HCT116 (cell line): ENCODE measurements at regions not wholly inside any gene's neighbourhood (a gene's known extent, or its start where the extent isn't known, plus 50 kb on each side); places are given as distances from the start of the nearest gene placed in this dataset.

Experiments
- ATAC-seq: fragments of 200-7000 bp; cut with Tn5 transposase; 2 replicates; pipeline ENCODE4 v1.9.1; 2020; ENCODE audit warnings: mild to moderate bottlenecking, moderate library complexity
- BruUV-seq: library from RNA; stranded (reverse); fragments of 400-500 nt; replicated peaks from 2 replicates; lab custom pipeline; 2021; lab: Mats Ljungman, UMichigan
- CTCF ChIA-PET: fragments of 300-600 bp; sonication (Branson Sonifier 250); formaldehyde crosslinking; loops from one replicate; lab custom pipeline; 2021; ENCODE audit warnings: antibody characterized with exemption; lab: Charles Lee
- POLR2A ChIA-PET: fragments of 300-600, 350-600 bp; sonication (Branson Sonifier 250); formaldehyde crosslinking; loops from one replicate; lab custom pipeline; 2021; ENCODE audit warnings: antibody characterized with exemption; lab: Charles Lee
- RAD21 ChIA-PET, 2 experiments: fragments of 300-600 bp; sonication (Branson Sonifier 250); formaldehyde crosslinking; loops; one replicate each; lab custom pipeline; 2023; ENCODE audit warnings: low total read pairs in 2 of 2; ENCODE audit not compliant: uncharacterized antibody in 2 of 2, unreplicated experiment in 2 of 2, low non-redundant PET in 1 of 2; lab: Charles Lee
- DNase-seq: peaks from one replicate; pipeline ENCODE4 v3.0.0-alpha.2; 2010; ENCODE audit warnings: low read depth, low spot score
- H2AFZ ChIP-seq: fragments of 200-600 bp; shearing (Covaris generic), sonication (generic); 2 replicates; pipeline ENCODE4 v1.6.1; 2017; ENCODE audit warnings: low read depth, mixed run types, mixed read lengths, antibody characterized with exemption, low read length; ENCODE audit not compliant: poor library complexity, severe bottlenecking
- H3K27ac ChIP-seq: 2 replicates; pipeline ENCODE4 v1.5.1; 2012; ENCODE audit warnings: low read depth, low read length
- H3K27me3 ChIP-seq: fragments of 200-600 bp; sonication (generic); 2 replicates; pipeline ENCODE4 v1.6.1; 2016; ENCODE audit warnings: mixed run types, low read length, mixed read lengths; ENCODE audit not compliant: insufficient read depth
- H3K36me3 ChIP-seq, 2 experiments: fragments of 200-500 bp in 1 of 2; fragments of 200-600 bp in 1 of 2; sonication (Bioruptor generic) in 1 of 2; sonication (generic) in 1 of 2; 2 replicates each; pipeline versions ENCODE4 v1.5.1 to v1.6.1; 2014 to 2016; ENCODE audit warnings: low read length in 2 of 2, inconsistent platforms in 1 of 2, mixed read lengths in 1 of 2, mixed run types in 1 of 2; ENCODE audit not compliant: insufficient read depth in 2 of 2, control insufficient read depth in 1 of 2
- H3K4me1 ChIP-seq, 2 experiments: fragments of 200-600 bp in 1 of 2; sonication (generic) in 1 of 2; 2 replicates each; pipeline versions ENCODE4 v1.5.1 to v1.6.1; 2012 to 2017; ENCODE audit warnings: low read length in 2 of 2, inconsistent platforms in 1 of 2, mild to moderate bottlenecking in 1 of 2, mixed read lengths in 1 of 2, mixed run types in 1 of 2, moderate library complexity in 1 of 2; ENCODE audit not compliant: insufficient read depth in 2 of 2, control insufficient read depth in 1 of 2
- H3K4me2 ChIP-seq: fragments of 200-600 bp; sonication (generic); 2 replicates; pipeline ENCODE4 v1.6.1; 2017; ENCODE audit warnings: mixed run types, low read length, mixed read lengths
- H3K4me3 ChIP-seq, 2 experiments: fragments of 200-600 bp in 1 of 2; sonication (generic) in 1 of 2; replicated peaks in 1 of 2; 2 replicates each; pipeline ENCODE4 v1.5.1; 2011 to 2016; ENCODE audit warnings: low read length in 2 of 2, control low read depth in 1 of 2, low read depth in 1 of 2, mild to moderate bottlenecking in 1 of 2, mixed read lengths in 1 of 2, mixed run types in 1 of 2
- H3K79me2 ChIP-seq: fragments of 200-600 bp; sonication (generic); 2 replicates; pipeline ENCODE4 v1.6.1; 2017; ENCODE audit warnings: mild to moderate bottlenecking, mixed run types, low read length, moderate library complexity, mixed read lengths; ENCODE audit not compliant: insufficient read depth
- H3K9ac ChIP-seq: fragments of 200-600 bp; sonication (generic); 2 replicates; pipeline ENCODE4 v1.6.1; 2016; ENCODE audit warnings: low read length, mixed read lengths
- H3K9me2 ChIP-seq: fragments of 200-600 bp; sonication (generic), shearing (Covaris generic); 2 replicates; pipeline ENCODE4 v1.6.1; 2017; ENCODE audit warnings: mixed run types, mild to moderate bottlenecking, moderate library complexity; ENCODE audit not compliant: insufficient read depth
- H3K9me3 ChIP-seq, 2 experiments: fragments of 200-500 bp in 1 of 2; fragments of 200-600 bp in 1 of 2; sonication (Bioruptor generic) in 1 of 2; sonication (generic) in 1 of 2; 2 replicates each; pipeline ENCODE4 v1.6.1; 2014 to 2017; ENCODE audit warnings: low read length in 2 of 2, mixed read lengths in 2 of 2, inconsistent platforms in 1 of 2, low read depth in 1 of 2, mild to moderate bottlenecking in 1 of 2, mixed run types in 1 of 2, moderate library complexity in 1 of 2; ENCODE audit not compliant: control insufficient read depth in 1 of 2, insufficient read depth in 1 of 2
- H4K20me1 ChIP-seq: fragments of 200-600 bp; sonication (generic), shearing (Covaris generic); 2 replicates; pipeline ENCODE4 v1.6.1; 2017; ENCODE audit warnings: mixed run types, mild to moderate bottlenecking, moderate library complexity; ENCODE audit not compliant: insufficient read depth
- CBX3 ChIP-seq: IDR thresholded peaks from 2 replicates; pipeline ENCODE4 v1.6.1; 2012; ENCODE audit warnings: low read depth
- CEBPB ChIP-seq: IDR thresholded peaks from 2 replicates; pipeline ENCODE4 v1.6.1; 2012; ENCODE audit warnings: low read depth
- ELF1 ChIP-seq: IDR thresholded peaks from 2 replicates; pipeline ENCODE4 v1.6.1; 2012; ENCODE audit warnings: low read depth, borderline replicate concordance
- EZH2 ChIP-seq: fragments of 200-600 bp; sonication (generic); IDR thresholded peaks from 2 replicates; pipeline ENCODE4 v1.6.1; 2017; ENCODE audit warnings: antibody characterized with exemption, mixed run types
- FOSL1 ChIP-seq: IDR thresholded peaks from 2 replicates; pipeline ENCODE4 v1.6.1; 2012; ENCODE audit warnings: low read depth
- POLR2A ChIP-seq: IDR thresholded peaks from 2 replicates; pipeline ENCODE4 v1.7.0; 2011; ENCODE audit warnings: borderline replicate concordance; ENCODE audit not compliant: insufficient read depth, insufficient read length; ENCODE audit errors: extremely low read depth
- SIN3A ChIP-seq: IDR thresholded peaks from 2 replicates; pipeline ENCODE4 v1.6.1; 2012; ENCODE audit warnings: low read depth
- SRF ChIP-seq: IDR thresholded peaks from 2 replicates; pipeline ENCODE4 v1.6.1; 2012; ENCODE audit warnings: low read depth
- intact Hi-C: fragments of 100-400 bp; cut with micrococcal nuclease; formaldehyde crosslinking; loops from 2 replicates; pipeline ENCODE4 v1.10.0; 2022
- TF ChIP-seq, protein P1 (sequence below): IDR thresholded peaks from 2 replicates; pipeline ENCODE4 v1.6.1; 2012; ENCODE audit warnings: low read depth
- TF ChIP-seq, protein P2 (sequence below): IDR thresholded peaks from 2 replicates; pipeline ENCODE4 v1.6.1; 2012

DNA sequence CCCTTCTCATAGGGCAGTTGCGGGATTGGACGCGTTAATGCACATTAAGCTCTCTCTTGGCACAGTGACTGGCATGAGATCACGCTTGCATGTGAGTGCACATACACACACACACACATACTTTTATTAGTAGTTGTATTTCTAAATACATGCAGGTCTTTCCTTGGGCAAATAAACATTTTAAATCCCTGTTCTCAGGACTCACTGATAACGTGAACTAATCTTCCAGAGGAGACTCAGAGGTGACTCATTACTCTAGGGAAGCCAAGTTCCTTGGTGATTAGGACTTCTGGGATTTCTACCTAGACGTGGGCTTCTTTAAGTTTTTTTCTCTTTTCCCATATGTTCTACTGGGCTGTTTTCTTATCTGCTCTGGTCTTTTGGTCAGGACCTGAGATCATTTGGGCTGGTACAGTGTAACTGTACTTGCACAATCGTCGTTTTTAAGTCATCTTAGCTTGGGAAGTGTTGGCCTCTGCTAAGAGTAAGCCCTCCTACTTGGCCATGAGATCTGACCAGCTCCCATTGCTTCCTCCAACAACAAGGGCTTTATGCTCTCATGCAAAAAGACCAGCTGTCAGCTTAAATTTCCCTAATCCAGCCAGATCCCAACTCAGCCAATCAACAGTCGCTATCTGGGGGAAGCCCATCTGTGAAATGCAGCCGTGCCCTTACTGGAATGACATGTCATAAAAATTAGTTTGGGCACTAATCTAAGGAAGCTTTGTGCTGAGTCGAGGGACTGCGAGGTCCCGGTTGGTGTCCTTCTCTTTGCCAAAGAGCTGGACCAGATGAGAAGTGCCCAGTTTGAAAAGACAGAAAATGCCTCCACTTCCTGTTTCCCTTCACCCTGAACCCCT, 176.4 kb upstream of the ANKRD55 start (continued):
- TF ChIP-seq, protein P1, sequence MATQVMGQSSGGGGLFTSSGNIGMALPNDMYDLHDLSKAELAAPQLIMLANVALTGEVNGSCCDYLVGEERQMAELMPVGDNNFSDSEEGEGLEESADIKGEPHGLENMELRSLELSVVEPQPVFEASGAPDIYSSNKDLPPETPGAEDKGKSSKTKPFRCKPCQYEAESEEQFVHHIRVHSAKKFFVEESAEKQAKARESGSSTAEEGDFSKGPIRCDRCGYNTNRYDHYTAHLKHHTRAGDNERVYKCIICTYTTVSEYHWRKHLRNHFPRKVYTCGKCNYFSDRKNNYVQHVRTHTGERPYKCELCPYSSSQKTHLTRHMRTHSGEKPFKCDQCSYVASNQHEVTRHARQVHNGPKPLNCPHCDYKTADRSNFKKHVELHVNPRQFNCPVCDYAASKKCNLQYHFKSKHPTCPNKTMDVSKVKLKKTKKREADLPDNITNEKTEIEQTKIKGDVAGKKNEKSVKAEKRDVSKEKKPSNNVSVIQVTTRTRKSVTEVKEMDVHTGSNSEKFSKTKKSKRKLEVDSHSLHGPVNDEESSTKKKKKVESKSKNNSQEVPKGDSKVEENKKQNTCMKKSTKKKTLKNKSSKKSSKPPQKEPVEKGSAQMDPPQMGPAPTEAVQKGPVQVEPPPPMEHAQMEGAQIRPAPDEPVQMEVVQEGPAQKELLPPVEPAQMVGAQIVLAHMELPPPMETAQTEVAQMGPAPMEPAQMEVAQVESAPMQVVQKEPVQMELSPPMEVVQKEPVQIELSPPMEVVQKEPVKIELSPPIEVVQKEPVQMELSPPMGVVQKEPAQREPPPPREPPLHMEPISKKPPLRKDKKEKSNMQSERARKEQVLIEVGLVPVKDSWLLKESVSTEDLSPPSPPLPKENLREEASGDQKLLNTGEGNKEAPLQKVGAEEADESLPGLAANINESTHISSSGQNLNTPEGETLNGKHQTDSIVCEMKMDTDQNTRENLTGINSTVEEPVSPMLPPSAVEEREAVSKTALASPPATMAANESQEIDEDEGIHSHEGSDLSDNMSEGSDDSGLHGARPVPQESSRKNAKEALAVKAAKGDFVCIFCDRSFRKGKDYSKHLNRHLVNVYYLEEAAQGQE: no peak
- TF ChIP-seq FOSL1 (no peak), CBX3 (no peak)

DNA sequence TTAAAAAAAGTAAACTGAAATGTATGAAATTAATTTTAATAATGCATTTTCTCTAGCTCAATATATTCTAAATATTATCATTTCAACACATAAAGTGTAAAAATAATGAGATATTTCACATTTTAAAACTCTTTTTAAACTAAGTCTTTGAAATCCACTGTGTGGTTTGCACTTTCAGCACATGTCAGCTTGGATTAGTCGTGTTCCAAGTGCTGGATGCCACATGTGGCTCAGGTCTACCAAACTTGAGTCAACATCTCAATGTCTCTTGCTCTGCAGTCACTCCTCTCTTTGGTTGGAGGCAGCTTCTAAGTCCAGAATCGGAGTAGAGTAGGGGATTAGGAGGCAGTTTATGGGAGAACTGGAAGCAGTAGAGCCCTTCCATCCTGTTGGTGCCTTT, 173.7 kb upstream of the ANKRD55 start:
- ATAC-seq (no peak), DNase-seq (no peak)
- no peaks in the 10 kb centered on the region for H3K27me3 ChIP-seq
- H3K9me2 ChIP-seq: no peaks in the 10 kb centered on the region
- H3K4me1 ChIP-seq: peaks cover 0 to 6% of the 10 kb centered on the region in 2 experiments; a peak in 2 of 4 replicates
- no peak overlapping the region for H3K4me2 ChIP-seq
- no peaks in the 10 kb centered on the region for H3K9me3 ChIP-seq
- H2AFZ ChIP-seq: no peak overlapping the region
- CTCF ChIA-PET: no interaction called here
- intact Hi-C loops: no loop called here
- H3K79me2 ChIP-seq: no peaks in the 10 kb centered on the region
- TF ChIP-seq, protein P2, sequence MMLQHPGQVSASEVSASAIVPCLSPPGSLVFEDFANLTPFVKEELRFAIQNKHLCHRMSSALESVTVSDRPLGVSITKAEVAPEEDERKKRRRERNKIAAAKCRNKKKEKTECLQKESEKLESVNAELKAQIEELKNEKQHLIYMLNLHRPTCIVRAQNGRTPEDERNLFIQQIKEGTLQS: no peak
- TF ChIP-seq POLR2A (no peak), CEBPB (no peak), SIN3A (no peak), SRF (no peak), CBX3 (no peak), ELF1 (no peak), EZH2 (no peak)
- TF ChIP-seq, protein P1: no peak
- no peaks in the 10 kb centered on the region for H4K20me1 ChIP-seq
- RAD21 ChIA-PET: no interaction called here
- H3K36me3 ChIP-seq: no peaks in the 10 kb centered on the region
- no peak overlapping the region for H3K9ac ChIP-seq
- POLR2A ChIA-PET: no interaction called here
- H3K4me3 ChIP-seq: no peak overlapping the region
- no peak overlapping the region for H3K27ac ChIP-seq
- BruUV-seq: no TSS peak
